Vagina (tissue), 2 donors: ENCODE measurements at regions not wholly inside any gene's neighbourhood (a gene's known extent, or its start where the extent isn't known, plus 50 kb on each side); places are given as distances from the start of the nearest gene placed in this dataset.

Experiments used
- DNase-seq, 2 donors: peaks; one replicate each; pipeline ENCODE4 v3.0.0-alpha.2; 2017; ENCODE audit errors: extremely low spot score in 2 of 2
- H3K27ac ChIP-seq: fragments of 200-600 bp; sonication (generic); one replicate; pipeline ENCODE4 v1.5.1; 2019
- H3K27me3 ChIP-seq: fragments of 200-600 bp; sonication (generic); one replicate; pipeline ENCODE4 v1.5.1; 2019
- H3K36me3 ChIP-seq, 2 donors: fragments of 200-600 bp; sonication (generic); one replicate each; pipeline ENCODE4 v1.5.1; 2017 to 2019
- H3K4me1 ChIP-seq: fragments of 200-600 bp; sonication (generic); one replicate; pipeline ENCODE4 v1.5.1; 2019
- H3K4me3 ChIP-seq, 2 donors: fragments of 200-600 bp; sonication (generic); 1 replicate in 1 of 2; 2 replicates in 1 of 2; pipeline ENCODE4 v1.5.1; 2016 to 2019
- H3K9me3 ChIP-seq: fragments of 200-600 bp; sonication (generic); one replicate; pipeline ENCODE4 v1.5.1; 2019
- CTCF ChIP-seq, 3 experiments: fragments of 450-650 bp in 2 of 3; fragments of 200-600 bp in 1 of 3; sonication (generic) in 1 of 3; IDR thresholded peaks; one replicate each; pipeline ENCODE4 v1.5.1; 2017 to 2019; ENCODE audit warnings: antibody characterized with exemption in 3 of 3, mild to moderate bottlenecking in 2 of 3, moderate library complexity in 2 of 3
- POLR2A ChIP-seq, 2 donors: fragments of 450-650 bp; IDR thresholded peaks; one replicate each; pipeline ENCODE4 v1.6.1; 2017; ENCODE audit warnings: antibody characterized with exemption in 2 of 2, mild to moderate bottlenecking in 2 of 2, moderate library complexity in 2 of 2
- POLR2AphosphoS5 ChIP-seq, 2 donors: sonication (generic); formaldehyde crosslinking; IDR thresholded peaks; one replicate each; pipeline ENCODE4 v1.9.0; 2017; ENCODE audit warnings: antibody characterized with exemption in 2 of 2, mild to moderate bottlenecking in 2 of 2, low read depth in 1 of 2; ENCODE audit not compliant: insufficient read depth in 1 of 2
- intact Hi-C: fragments of 100-400 bp; cut with DNase I; formaldehyde crosslinking; loops from one replicate; pipeline ENCODE4 v1.15.1; 2023

- H3K4me1 ChIP-seq, result peaks cover 11% of the 10 kb centered on the region
- no peaks in the 10 kb centered on the region for H3K9me3 ChIP-seq
- H3K36me3 ChIP-seq, result no peaks in the 10 kb centered on the region
- TF ChIP-seq POLR2A (IDR thresholded peaks at IDR 0.05), result no peak
- no peak overlapping the region for H3K27ac ChIP-seq
- DNase-seq, result no peak
- no peaks in the 10 kb centered on the region for H3K27me3 ChIP-seq
- intact Hi-C loops, result no loop called here
- no peak overlapping the region for H3K4me3 ChIP-seq
Measured at GRCh38 chr6:41475164-41475563, 71.0 kb upstream of the FOXP4 start.

GRCh38 chr6:41475737-41476357, 70.3 kb upstream of the FOXP4 start:
- no peaks in the 10 kb centered on the region for H3K36me3 ChIP-seq
- intact Hi-C loops, result no loop called here
- H3K27me3 ChIP-seq, result no peaks in the 10 kb centered on the region
- no peak for DNase-seq
- H3K27ac ChIP-seq, result no peak overlapping the region
- H3K9me3 ChIP-seq, result no peaks in the 10 kb centered on the region
- no peak overlapping the region for H3K4me3 ChIP-seq
- TF ChIP-seq CTCF (IDR thresholded peaks at IDR 0.05) (no peak), POLR2AphosphoS5 (IDR thresholded peaks at IDR 0.05; ENCODE audit: insufficient read depth in 1 of 2, low read depth in 1 of 2) (no peak), POLR2A (IDR thresholded peaks at IDR 0.05) (no peak)
- H3K4me1 ChIP-seq, result peaks cover 4% of the 10 kb centered on the region

- H3K27me3 ChIP-seq, result no peaks in the 10 kb centered on the region
- H3K4me1 ChIP-seq, result no peaks in the 10 kb centered on the region
- intact Hi-C loops, result no loop called here
- no peaks in the 10 kb centered on the region for H3K36me3 ChIP-seq
- no peak for DNase-seq
- H3K27ac ChIP-seq, result no peak overlapping the region
- no peak overlapping the region for H3K4me3 ChIP-seq
- H3K9me3 ChIP-seq, result no peaks in the 10 kb centered on the region
- TF ChIP-seq POLR2A (IDR thresholded peaks at IDR 0.05) (no peak), POLR2AphosphoS5 (IDR thresholded peaks at IDR 0.05; ENCODE audit: insufficient read depth in 1 of 2, low read depth in 1 of 2) (no peak), CTCF (IDR thresholded peaks at IDR 0.05) (no peak)
Measured at GRCh38 chr6:41476401-41476800, 69.8 kb upstream of the FOXP4 start.

GRCh38 chr6:41477572-41477971, 68.6 kb upstream of the FOXP4 start:
- H3K36me3 ChIP-seq, result no peaks in the 10 kb centered on the region
- intact Hi-C loops, result no loop called here
- no peak overlapping the region for H3K4me3 ChIP-seq
- H3K9me3 ChIP-seq, result no peaks in the 10 kb centered on the region
- H3K27ac ChIP-seq, result no peak overlapping the region
- H3K27me3 ChIP-seq, result no peaks in the 10 kb centered on the region
- H3K4me1 ChIP-seq, result no peaks in the 10 kb centered on the region
- TF ChIP-seq POLR2A (IDR thresholded peaks at IDR 0.05), result no peak
- no peak for DNase-seq

GRCh38 chr6:41483943-41484342, 62.2 kb upstream of the FOXP4 start:
- no peak overlapping the region for H3K4me3 ChIP-seq
- H3K9me3 ChIP-seq, result no peaks in the 10 kb centered on the region
- no peak for DNase-seq
- intact Hi-C loops, result no loop called here
- no peaks in the 10 kb centered on the region for H3K27me3 ChIP-seq
- no peak for TF ChIP-seq POLR2AphosphoS5 (IDR thresholded peaks at IDR 0.05; ENCODE audit: insufficient read depth in 1 of 2, low read depth in 1 of 2)
- no peak for TF ChIP-seq POLR2A (IDR thresholded peaks at IDR 0.05)
- no peak for TF ChIP-seq CTCF (IDR thresholded peaks at IDR 0.05)
- H3K36me3 ChIP-seq, result no peaks in the 10 kb centered on the region
- peaks cover 13% of the 10 kb centered on the region for H3K4me1 ChIP-seq
- H3K27ac ChIP-seq, result no peak overlapping the region

GRCh38 chr6:41487860-41488432, 58.2 kb upstream of the FOXP4 start:
- H3K36me3 ChIP-seq, result no peaks in the 10 kb centered on the region
- intact Hi-C loops, result no loop called here
- DNase-seq, result no peak
- no peak overlapping the region for H3K27ac ChIP-seq
- TF ChIP-seq POLR2A (IDR thresholded peaks at IDR 0.05), result no peak
- no peak for TF ChIP-seq CTCF (IDR thresholded peaks at IDR 0.05)
- TF ChIP-seq POLR2AphosphoS5 (IDR thresholded peaks at IDR 0.05; ENCODE audit: insufficient read depth in 1 of 2, low read depth in 1 of 2), result no peak
- H3K27me3 ChIP-seq, result no peaks in the 10 kb centered on the region
- H3K4me1 ChIP-seq, result peaks cover 22% of the 10 kb centered on the region
- no peak overlapping the region for H3K4me3 ChIP-seq
- no peaks in the 10 kb centered on the region for H3K9me3 ChIP-seq
